ENCODE measurements at regions not wholly inside any gene's neighbourhood (a gene's known extent, or its start where the extent isn't known, plus 50 kb on each side); places are given as distances from the start of the nearest gene placed in this dataset.
A peak's percentile ranks its signal among the peaks of the same experiment; 100 is the strongest.

DNA sequence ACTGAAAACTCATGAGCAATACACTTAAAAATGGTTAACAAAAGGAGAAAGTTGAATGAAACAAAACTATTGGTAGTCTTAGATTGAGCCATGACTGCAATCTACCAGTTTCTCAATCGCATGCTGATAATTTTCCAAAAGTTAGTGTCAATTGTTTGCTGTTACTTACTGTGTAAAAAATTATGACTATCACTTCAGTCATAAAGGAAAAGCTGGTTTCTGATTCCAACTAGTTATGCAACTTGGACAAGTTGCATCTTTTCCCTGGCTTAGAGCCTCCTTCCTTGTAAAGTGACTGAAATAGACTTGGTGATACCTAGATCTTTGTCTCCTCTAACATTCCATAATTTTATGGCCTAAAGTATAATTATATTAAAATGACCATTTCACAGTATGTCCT is 88.3 kb upstream of the PAK5 start:
- no peak for DNase-seq
- WGBS, 2 donors = 30 to 39% methylated on average over 1 of the region's 1 CpG

DNA sequence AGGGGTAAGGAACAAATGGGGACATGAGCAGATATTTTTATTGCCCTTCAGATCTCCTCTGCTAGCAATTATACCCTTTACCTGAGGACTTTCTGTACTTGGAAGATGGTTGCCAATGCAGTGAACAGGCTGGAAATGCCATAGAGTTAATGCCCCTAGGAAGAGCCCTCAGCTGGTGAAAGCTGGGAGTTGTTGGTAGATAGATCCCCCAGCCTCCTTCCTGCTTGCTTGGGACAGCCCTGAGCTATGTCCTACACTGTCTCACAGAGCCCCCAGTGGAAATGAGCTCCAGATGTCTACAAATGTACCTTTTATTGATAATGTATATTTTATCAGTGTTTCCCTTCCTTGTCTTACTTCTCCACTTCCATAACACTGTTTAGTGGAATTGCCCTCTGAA is 87.6 kb upstream of the PAK5 start:
- Histone ChIP-seq H3K27ac (peak overlapping the region in 2 of 4 donors; percentile 4 to 38), H3K9me3 (no peaks in the 10 kb centered on the region), H3K4me1 (peaks cover 0 to 38% (median 11%) of the 10 kb centered on the region in 3 donors), H3K4me3 (no peak overlapping the region), H3K27me3 (no peaks in the 10 kb centered on the region), H3K36me3 (no peaks in the 10 kb centered on the region)
- TF ChIP-seq, protein P1, sequence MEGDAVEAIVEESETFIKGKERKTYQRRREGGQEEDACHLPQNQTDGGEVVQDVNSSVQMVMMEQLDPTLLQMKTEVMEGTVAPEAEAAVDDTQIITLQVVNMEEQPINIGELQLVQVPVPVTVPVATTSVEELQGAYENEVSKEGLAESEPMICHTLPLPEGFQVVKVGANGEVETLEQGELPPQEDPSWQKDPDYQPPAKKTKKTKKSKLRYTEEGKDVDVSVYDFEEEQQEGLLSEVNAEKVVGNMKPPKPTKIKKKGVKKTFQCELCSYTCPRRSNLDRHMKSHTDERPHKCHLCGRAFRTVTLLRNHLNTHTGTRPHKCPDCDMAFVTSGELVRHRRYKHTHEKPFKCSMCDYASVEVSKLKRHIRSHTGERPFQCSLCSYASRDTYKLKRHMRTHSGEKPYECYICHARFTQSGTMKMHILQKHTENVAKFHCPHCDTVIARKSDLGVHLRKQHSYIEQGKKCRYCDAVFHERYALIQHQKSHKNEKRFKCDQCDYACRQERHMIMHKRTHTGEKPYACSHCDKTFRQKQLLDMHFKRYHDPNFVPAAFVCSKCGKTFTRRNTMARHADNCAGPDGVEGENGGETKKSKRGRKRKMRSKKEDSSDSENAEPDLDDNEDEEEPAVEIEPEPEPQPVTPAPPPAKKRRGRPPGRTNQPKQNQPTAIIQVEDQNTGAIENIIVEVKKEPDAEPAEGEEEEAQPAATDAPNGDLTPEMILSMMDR (IDR thresholded peaks at IDR 0.05) = no peak
- no peak for TF ChIP-seq POLR2A (IDR thresholded peaks at IDR 0.05)
- no peak for DNase-seq
- intact Hi-C loops (cut with DNase I) = no loop called here

More for the DNA sequence above, 88.3 kb upstream of the PAK5 start:
- no peaks in the 10 kb centered on the region for H3K36me3 ChIP-seq
- no peak overlapping the region for H3K4me3 ChIP-seq
- peak overlapping the region in 2 of 4 donors; percentile 4 to 38 for H3K27ac ChIP-seq
- peaks cover 0 to 38% (median 11%) of the 10 kb centered on the region in 3 donors for H3K4me1 ChIP-seq
- TF ChIP-seq POLR2A (IDR thresholded peaks at IDR 0.05) = no peak
- TF ChIP-seq, protein P1 (IDR thresholded peaks at IDR 0.05) = no peak
- no peaks in the 10 kb centered on the region for H3K9me3 ChIP-seq
- no peaks in the 10 kb centered on the region for H3K27me3 ChIP-seq
- intact Hi-C loops (cut with DNase I) = no loop called here

DNA sequence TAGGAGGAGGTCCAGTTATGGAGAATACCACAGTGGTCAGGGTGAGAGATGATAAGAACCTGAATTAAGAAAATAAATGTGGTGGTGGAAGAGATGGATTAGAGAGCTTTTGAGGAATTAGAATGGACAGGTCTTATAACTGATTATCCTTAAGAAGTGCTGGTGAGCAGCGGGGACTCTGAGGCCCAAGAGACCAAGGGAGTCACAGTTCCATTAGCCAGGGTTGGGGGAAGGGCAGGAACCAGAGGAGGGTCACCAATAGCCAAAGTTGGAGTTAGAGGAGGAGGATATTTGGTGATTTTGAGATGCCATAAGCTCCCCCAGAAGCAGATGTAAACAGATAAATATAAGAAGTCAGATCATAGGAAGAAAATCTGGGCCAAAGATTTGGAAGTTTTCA is 87.1 kb upstream of the PAK5 start:
- Histone ChIP-seq H3K27ac (no peak overlapping the region), H3K27me3 (no peaks in the 10 kb centered on the region), H3K36me3 (no peaks in the 10 kb centered on the region), H3K4me3 (no peak overlapping the region), H3K9me3 (no peaks in the 10 kb centered on the region), H3K4me1 (peaks cover 0 to 38% (median 11%) of the 10 kb centered on the region in 3 donors)
- WGBS, 2 donors = 71 to 76% methylated on average over 1 of the region's 1 CpG
- no peak for DNase-seq
- TF ChIP-seq, protein P1 (IDR thresholded peaks at IDR 0.05) = no peak
- TF ChIP-seq POLR2A (IDR thresholded peaks at IDR 0.05) = no peak
- intact Hi-C loops (cut with DNase I) = no loop called here

DNA sequence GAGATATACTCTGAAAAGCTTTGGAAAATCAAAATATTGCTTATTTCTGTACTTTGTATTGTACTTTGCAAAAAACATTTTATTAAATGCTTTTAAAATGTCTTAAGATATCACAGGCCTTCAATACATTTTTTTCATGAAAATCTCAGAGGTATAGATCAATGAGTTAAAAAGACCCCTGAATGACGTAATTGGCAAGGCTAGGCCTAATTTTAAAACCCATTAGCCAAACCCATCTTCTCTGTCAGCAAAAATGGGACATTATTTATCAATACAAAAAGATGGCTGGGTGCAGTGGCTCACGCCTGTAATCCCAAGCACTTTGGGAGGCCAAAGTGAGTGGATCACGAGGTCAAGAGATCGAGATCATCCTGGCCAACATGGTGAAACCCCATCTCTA is 84.8 kb upstream of the PAK5 start:
- DNase-seq = no peak
- TF ChIP-seq POLR2A (IDR thresholded peaks at IDR 0.05) = no peak
- TF ChIP-seq, protein P1 (IDR thresholded peaks at IDR 0.05) = no peak
- 76 to 93% methylated on average over 4 of the region's 4 CpGs for WGBS, 2 donors
- Histone ChIP-seq H3K9me3 (no peaks in the 10 kb centered on the region), H3K4me3 (no peak overlapping the region), H3K27me3 (no peaks in the 10 kb centered on the region), H3K4me1 (peaks cover 0 to 31% (median 11%) of the 10 kb centered on the region in 3 donors), H3K27ac (no peak overlapping the region), H3K36me3 (no peaks in the 10 kb centered on the region)
- intact Hi-C loops (cut with DNase I) = no loop called here

DNA sequence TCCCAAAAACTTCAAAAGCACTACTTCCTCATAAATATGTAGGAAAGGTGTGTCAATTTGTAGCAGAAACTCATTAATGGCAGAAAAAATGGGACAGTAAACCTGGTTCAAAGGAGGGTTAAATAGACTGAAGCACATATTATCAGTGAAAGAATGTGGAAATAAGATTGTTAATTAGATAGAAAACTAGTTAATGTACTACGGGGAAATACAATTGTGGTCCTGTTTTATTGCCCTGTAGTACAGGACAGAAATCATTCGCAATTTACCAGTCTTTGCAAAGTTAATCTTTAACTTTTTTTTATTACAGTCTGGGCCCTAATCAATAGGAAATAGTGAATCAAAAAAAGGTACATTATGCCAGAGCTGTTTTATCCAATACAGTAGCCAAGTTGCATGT is 82.0 kb upstream of the PAK5 start:
- intact Hi-C loops (cut with DNase I) = no loop called here
- 85 to 93% methylated on average over 2 of the region's 2 CpGs for WGBS, 2 donors
- DNase-seq = no peak
- H3K4me3 ChIP-seq = no peak overlapping the region
- TF ChIP-seq, protein P1 (IDR thresholded peaks at IDR 0.05) = no peak
- TF ChIP-seq POLR2A (IDR thresholded peaks at IDR 0.05) = no peak
- H3K36me3 ChIP-seq = no peaks in the 10 kb centered on the region
- H3K9me3 ChIP-seq = no peaks in the 10 kb centered on the region
- peaks cover 0 to 5% (median 0%) of the 10 kb centered on the region in 3 donors for H3K4me1 ChIP-seq
- H3K27ac ChIP-seq = no peak overlapping the region
- H3K27me3 ChIP-seq = no peaks in the 10 kb centered on the region
